Skin epidermis (tissue), 12 donors: ENCODE measurements at regions not wholly inside any gene's neighbourhood (a gene's known extent, or its start where the extent isn't known, plus 50 kb on each side); places are given as distances from the start of the nearest gene placed in this dataset.
"Not testable (repeated sequence)": the region's sequence is repeated elsewhere in the genome, so short reads cannot be mapped to it uniquely, and the experiment has no call there.

Source experiments
- H3K27ac ChIP-seq, 21 experiments: fragments of 200-600 bp; sonication (generic) in 11 of 21; one replicate each; pipeline ENCODE4 v1.5.0; 2020; ENCODE audit warnings: mild to moderate bottlenecking in 3 of 21, inconsistent platforms in 2 of 21, moderate library complexity in 2 of 21
- H3K4me3 ChIP-seq, 7 experiments: fragments of 200-600 bp; sonication (generic) in 2 of 7; one replicate each; pipeline ENCODE4 v1.5.0; 2020; ENCODE audit warnings: inconsistent platforms in 2 of 7, mild to moderate bottlenecking in 2 of 7, moderate library complexity in 1 of 7

GRCh38 chr7:101739775-101740398 is 77.5 kb upstream of the CUX1 start:
- no peak overlapping the region for H3K27ac ChIP-seq
- H3K4me3 ChIP-seq, result no peak overlapping the region

GRCh38 chr7:101740981-101741725 is 76.3 kb upstream of the CUX1 start:
- no peak overlapping the region for H3K27ac ChIP-seq

GRCh38 chr7:101743241-101743994 is 74.0 kb upstream of the CUX1 start:
- Histone ChIP-seq H3K4me3 (peak overlapping the region; percentile 18 to 41 (median 32)), H3K27ac (peak overlapping the region in 1 of 21 experiments; percentile 11)

More at GRCh38 chr7:101740981-101741725, 76.3 kb upstream of the CUX1 start:
- no peak overlapping the region for H3K4me3 ChIP-seq

- peak overlapping the region in 5 of 7 experiments; percentile 29 to 41 (median 34) for H3K4me3 ChIP-seq
- no peak overlapping the region for H3K27ac ChIP-seq
These were observed 73.4 kb upstream of the CUX1 start for GRCh38 chr7:101743995-101744360.

- H3K4me3 ChIP-seq, result no peak overlapping the region
- no peak overlapping the region for H3K27ac ChIP-seq
These were observed 72.8 kb upstream of the CUX1 start for GRCh38 chr7:101744588-101744987.

GRCh38 chr7:101746314-101746713 is 71.1 kb upstream of the CUX1 start:
- H3K4me3 ChIP-seq, result no peak overlapping the region
- H3K27ac ChIP-seq, result no peak overlapping the region

- Histone ChIP-seq H3K27ac (no peak overlapping the region), H3K4me3 (no peak overlapping the region)
These were observed 70.2 kb upstream of the CUX1 start for GRCh38 chr7:101747053-101747878.

- H3K27ac ChIP-seq, result no peak overlapping the region
These were observed 69.5 kb upstream of the CUX1 start for GRCh38 chr7:101747879-101748345.

GRCh38 chr7:101749891-101750290 is 67.5 kb upstream of the CUX1 start:
- no peak overlapping the region for H3K27ac ChIP-seq
- no peak overlapping the region for H3K4me3 ChIP-seq

More at GRCh38 chr7:101747879-101748345, 69.5 kb upstream of the CUX1 start:
- H3K4me3 ChIP-seq, result no peak overlapping the region

GRCh38 chr7:101753316-101753715 is 64.1 kb upstream of the CUX1 start:
- Histone ChIP-seq H3K4me3 (no peak overlapping the region), H3K27ac (no peak overlapping the region)

- peak overlapping the region; percentile 18 to 31 (median 20) for H3K4me3 ChIP-seq
- no peak overlapping the region for H3K27ac ChIP-seq
These were observed 62.8 kb upstream of the CUX1 start for GRCh38 chr7:101754424-101755159.

GRCh38 chr7:101757879-101758278 is 59.5 kb upstream of the CUX1 start:
- no peak overlapping the region for H3K4me3 ChIP-seq
- no peak overlapping the region for H3K27ac ChIP-seq

- not testable (repeated sequence) for H3K27ac ChIP-seq, H3K4me3 ChIP-seq
These were observed 58.9 kb upstream of the CUX1 start for GRCh38 chr7:101758519-101758918.

GRCh38 chr7:101764221-101764620 is 53.2 kb upstream of the CUX1 start:
- H3K4me3 ChIP-seq, result no peak overlapping the region

GRCh38 chr7:101767544-101767943 is 49.9 kb upstream of the CUX1 start:
- no peak overlapping the region for H3K4me3 ChIP-seq

More at GRCh38 chr7:101764221-101764620, 53.2 kb upstream of the CUX1 start:
- H3K27ac ChIP-seq, result no peak overlapping the region

More at GRCh38 chr7:101767544-101767943, 49.9 kb upstream of the CUX1 start:
- H3K27ac ChIP-seq, result no peak overlapping the region
